Panc1 (cell line): ENCODE measurements at regions not wholly inside any gene's neighbourhood (a gene's known extent, or its start where the extent isn't known, plus 50 kb on each side); places are given as distances from the start of the nearest gene placed in this dataset.

Experiments
- SIN3A ChIP-seq: IDR thresholded peaks from 2 replicates; pipeline ENCODE4 v1.6.1; 2012; ENCODE audit warnings: low read depth, mild to moderate bottlenecking, low read length, moderate library complexity, borderline replicate concordance; ENCODE audit not compliant: insufficient read depth
- TCF7L2 ChIP-seq: IDR thresholded peaks from 2 replicates; pipeline ENCODE4 v1.6.1; 2011; ENCODE audit warnings: mild to moderate bottlenecking, low read depth, low read length, inconsistent platforms
- TF ChIP-seq, protein P1 (sequence below): fragments of 450-650 bp; IDR thresholded peaks from 2 replicates; pipeline ENCODE4 v1.5.1; 2017; ENCODE audit warnings: mild to moderate bottlenecking

DNA sequence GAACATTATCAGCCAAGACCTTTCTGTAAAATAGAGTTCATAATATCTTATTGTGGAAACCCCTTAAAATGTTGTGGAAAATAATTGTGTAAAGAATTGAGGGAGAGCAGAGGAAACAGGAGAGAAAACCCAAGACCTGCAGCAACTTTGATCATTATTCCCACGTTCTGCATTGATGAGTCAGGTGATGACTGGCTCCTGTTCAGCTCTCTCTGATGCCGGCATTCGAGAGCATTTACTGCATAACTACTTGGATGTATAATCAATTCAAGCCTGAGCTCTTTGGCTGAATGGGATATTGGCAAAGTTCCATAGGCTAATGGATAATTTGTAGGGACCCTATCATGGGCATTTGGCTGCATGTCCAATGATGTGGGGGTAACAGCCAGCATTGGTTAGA lies 176.3 kb upstream of the ARID2 start:
- TF ChIP-seq, protein P1, sequence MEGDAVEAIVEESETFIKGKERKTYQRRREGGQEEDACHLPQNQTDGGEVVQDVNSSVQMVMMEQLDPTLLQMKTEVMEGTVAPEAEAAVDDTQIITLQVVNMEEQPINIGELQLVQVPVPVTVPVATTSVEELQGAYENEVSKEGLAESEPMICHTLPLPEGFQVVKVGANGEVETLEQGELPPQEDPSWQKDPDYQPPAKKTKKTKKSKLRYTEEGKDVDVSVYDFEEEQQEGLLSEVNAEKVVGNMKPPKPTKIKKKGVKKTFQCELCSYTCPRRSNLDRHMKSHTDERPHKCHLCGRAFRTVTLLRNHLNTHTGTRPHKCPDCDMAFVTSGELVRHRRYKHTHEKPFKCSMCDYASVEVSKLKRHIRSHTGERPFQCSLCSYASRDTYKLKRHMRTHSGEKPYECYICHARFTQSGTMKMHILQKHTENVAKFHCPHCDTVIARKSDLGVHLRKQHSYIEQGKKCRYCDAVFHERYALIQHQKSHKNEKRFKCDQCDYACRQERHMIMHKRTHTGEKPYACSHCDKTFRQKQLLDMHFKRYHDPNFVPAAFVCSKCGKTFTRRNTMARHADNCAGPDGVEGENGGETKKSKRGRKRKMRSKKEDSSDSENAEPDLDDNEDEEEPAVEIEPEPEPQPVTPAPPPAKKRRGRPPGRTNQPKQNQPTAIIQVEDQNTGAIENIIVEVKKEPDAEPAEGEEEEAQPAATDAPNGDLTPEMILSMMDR = no peak
- TF ChIP-seq SIN3A = no peak
- no peak for TF ChIP-seq TCF7L2
